ENCODE measurements at regions not wholly inside any gene's neighbourhood (a gene's known extent, or its start where the extent isn't known, plus 50 kb on each side); places are given as distances from the start of the nearest gene placed in this dataset.

DNA sequence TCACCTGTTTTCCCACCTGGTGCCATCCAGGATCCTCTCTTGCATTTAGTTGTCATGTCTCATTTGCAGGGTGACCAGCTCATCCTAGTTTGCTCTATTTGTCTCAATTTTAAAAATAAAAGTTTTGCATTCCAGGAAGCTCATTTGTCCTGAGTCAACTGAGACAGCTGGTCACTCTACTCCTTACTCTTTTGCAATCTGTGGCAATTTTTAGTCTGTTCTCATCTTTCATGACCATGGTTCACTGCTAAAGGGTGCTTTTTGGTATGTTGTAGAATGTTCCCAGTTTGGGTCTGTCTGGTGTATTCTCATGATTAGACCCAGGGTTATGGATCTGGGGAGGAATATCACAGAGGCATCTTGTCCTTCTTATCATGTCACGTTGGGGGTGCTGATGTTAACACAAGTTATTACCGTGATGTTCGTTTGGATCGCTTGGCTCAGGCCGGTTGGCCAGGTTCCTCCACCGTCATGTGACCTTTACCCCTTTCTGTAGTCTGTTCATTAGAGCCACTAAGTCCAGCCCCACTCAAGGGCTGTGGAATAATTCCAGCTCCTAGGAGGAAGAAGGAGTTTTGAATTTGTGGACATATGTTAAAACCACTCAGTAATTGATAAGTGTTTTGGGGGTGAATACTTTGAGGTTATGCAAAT, 103.3 kb upstream of the IGFBP3 start:
- no peak for DNase-seq (ENCODE audit: low spot score)

GRCh38 chr7:46022397-46022796, 101.3 kb upstream of the IGFBP3 start:
- DNase-seq (ENCODE audit: low spot score), result no peak

- DNase-seq (ENCODE audit: low spot score), result peak; percentile 26
Measured at GRCh38 chr7:46015107-46015868, 94.2 kb upstream of the IGFBP3 start.

- DNase-seq (ENCODE audit: low spot score), result no peak
Measured at GRCh38 chr7:46011501-46011900, 90.4 kb upstream of the IGFBP3 start.

DNA sequence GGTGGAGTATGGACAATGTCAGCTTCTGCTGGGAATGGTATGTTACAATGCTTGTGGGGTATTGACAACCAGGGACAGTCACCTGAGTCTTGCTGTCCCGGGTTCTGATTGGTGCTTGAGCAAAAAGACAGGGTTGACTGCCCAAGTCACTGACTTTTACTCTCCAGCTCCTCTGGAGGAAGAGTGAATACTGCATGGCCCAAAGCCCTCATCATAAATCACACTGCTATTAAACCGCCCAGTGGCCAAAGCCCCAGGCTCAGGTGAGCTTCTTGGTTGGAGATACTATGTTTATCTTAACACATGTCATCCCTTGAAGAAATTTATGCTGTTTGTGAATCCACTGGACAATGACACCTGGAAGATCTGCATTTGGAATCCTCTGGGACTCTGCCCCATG, 90.0 kb upstream of the IGFBP3 start:
- no peak for DNase-seq (ENCODE audit: low spot score)

DNA sequence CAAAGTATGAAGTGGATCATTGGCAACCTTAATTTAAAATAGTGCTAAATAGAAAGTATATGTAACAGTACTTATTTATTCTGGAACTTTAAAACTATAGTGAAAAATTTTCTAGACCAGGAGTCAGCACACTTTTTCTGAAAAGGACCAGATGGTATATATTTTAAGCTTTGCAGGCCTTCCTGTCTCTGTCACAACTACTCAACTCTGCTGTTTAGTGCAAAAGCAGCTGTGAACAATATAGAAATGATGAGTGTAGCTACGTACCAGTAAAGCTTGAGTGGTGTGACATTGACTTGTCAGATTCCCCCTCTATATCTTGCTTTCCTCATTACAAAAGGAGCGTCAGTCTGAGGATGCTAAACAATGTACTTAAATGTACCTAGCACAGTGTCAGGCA, 88.1 kb upstream of the IGFBP3 start:
- no peak for DNase-seq (ENCODE audit: low spot score)

- no peak for DNase-seq (ENCODE audit: low spot score)
Measured at GRCh38 chr7:46007990-46008643, 87.0 kb upstream of the IGFBP3 start.

GRCh38 chr7:46007194-46007593, 86.1 kb upstream of the IGFBP3 start:
- no peak for DNase-seq (ENCODE audit: low spot score)

- DNase-seq (ENCODE audit: low spot score), result no peak
Measured at GRCh38 chr7:46006723-46007122, 85.7 kb upstream of the IGFBP3 start.

DNA sequence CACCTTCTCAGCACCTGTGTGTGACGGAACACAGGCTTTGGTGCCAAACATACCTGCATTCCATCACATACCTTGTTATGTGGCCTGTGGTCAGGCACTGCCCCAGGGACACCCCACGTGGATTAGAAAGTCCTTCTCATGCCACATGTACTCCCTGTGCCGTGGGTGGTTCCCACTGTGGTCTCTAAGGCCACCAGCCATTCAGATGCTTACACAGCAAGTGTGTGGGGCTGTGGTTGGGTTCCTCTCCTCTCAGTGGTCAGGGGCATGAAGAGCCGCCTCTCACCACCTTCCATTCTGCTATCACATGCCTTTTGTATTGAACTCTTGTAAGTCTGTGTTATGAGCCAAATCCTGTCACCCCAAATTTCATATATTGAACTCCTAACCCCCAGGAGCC, 85.1 kb upstream of the IGFBP3 start:
- no peak for DNase-seq (ENCODE audit: low spot score)

GRCh38 chr7:46004965-46005364, 83.9 kb upstream of the IGFBP3 start:
- DNase-seq (ENCODE audit: low spot score), result no peak

GRCh38 chr7:46003896-46004875, 83.1 kb upstream of the IGFBP3 start:
- DNase-seq (ENCODE audit: low spot score), result no peak

GRCh38 chr7:46003161-46003560, 82.1 kb upstream of the IGFBP3 start:
- no peak for DNase-seq (ENCODE audit: low spot score)

GRCh38 chr7:46000513-46000912, 79.4 kb upstream of the IGFBP3 start:
- no peak for DNase-seq (ENCODE audit: low spot score)

- DNase-seq (ENCODE audit: low spot score), result no peak
Measured at GRCh38 chr7:45999541-45999940, 78.5 kb upstream of the IGFBP3 start.

- no peak for DNase-seq (ENCODE audit: low spot score)
Measured at GRCh38 chr7:45998506-45998905, 77.4 kb upstream of the IGFBP3 start.

DNA sequence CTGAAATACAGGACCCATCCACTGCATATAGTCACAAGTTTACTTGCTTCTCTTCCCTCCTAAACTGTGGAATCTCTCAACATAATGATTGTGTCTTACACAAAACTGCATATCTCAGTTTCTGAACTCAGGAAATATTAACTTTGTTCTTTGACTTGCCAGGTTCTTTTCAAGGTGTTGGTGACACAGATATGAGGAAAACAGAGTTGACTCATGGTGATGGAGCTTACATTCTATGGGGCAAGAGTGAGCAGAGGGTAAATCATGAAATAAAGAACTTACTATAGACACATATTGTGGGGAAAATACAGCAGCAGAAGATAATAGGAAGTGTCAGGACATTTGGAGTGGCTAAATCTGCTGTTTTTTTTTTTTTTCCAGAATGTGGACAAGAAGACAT, 72.5 kb upstream of the IGFBP3 start:
- no peak for DNase-seq (ENCODE audit: low spot score)

DNA sequence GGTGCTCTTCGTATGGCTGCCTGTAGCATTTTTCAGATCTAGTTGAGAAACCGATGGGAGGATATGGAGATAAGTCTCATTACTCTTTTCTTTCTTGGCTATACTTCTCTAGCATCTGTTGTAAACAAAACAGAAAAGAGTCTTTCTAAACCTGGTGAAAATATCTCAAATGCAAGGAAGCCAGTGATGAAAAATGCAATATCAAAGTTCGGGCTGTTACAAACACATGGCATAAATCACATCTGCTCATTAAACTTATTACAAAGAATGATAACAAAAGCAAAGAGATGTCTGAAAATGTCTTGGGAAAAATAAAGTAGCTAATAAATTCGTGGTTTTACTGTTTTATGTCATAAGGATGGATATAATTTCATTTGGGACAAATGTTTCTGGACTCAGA, 71.8 kb upstream of the IGFBP3 start:
- DNase-seq (ENCODE audit: low spot score), result no peak

DNA sequence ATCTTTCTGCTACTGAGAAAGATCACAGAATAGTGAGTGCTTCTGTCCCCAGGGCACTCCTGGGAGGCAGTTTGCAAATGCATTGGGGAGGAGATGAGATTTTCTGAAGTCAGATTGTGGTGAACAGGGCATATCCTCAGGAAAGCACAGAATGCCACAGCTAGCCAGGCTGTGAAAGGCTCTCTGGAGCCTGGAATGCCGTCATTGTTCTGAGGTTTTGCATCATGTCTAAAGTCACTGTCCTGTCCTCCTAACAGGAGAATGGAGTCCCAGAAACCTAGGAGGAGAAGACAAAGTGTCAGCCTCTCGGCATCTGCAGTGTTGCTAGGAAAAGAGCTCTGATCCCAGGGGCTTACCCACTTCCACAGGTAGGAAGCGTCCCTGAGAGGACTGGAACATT, 69.2 kb upstream of the IGFBP3 start:
- DNase-seq (ENCODE audit: low spot score), result peak; percentile 7

- DNase-seq (ENCODE audit: low spot score), result peak; percentile 2
Measured at GRCh38 chr7:45988405-45989057, 67.5 kb upstream of the IGFBP3 start.

DNA sequence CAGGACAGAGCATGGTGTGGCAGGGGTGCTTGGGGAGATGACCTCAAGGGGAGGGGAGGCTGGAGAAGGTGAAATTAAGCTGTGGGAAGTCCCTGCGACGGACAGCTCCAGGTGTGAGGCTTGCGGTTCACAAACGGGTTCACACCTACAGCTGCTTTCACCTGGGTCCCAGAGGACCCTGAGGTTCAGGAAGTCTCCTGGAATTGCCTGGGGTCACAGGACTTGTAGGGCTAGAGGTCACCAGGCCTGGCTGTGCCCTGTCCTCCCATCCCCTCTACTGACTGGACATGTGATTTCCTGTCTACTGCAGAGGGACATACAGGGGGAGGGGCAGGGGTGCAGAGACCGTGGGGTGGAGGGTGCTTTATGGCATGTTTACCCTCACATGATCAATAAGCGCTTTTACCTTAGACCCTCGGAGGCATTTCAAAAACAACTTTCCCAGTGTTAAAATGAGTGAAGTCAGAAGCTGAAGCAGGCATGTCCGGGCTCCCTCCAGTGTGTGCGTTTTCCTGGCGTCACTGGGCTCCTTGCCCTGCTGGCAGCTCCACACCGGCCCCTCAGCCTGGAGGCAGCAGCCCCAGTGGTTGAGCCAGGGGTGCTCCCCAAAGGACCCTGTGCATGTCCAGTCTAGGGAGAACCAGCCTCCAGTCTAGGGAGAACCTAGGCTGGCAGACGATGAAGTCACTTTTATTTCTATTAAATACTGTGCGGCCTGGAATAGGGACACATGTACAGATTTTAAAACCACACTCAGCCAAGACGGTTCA, 66.6 kb upstream of the IGFBP3 start:
- DNase-seq (ENCODE audit: low spot score), result peak; percentile 10

Data from mucosa of gallbladder (tissue), 1 donor.